Astrocyte of the spinal cord (primary cell): ENCODE measurements at regions not wholly inside any gene's neighbourhood (a gene's known extent, or its start where the extent isn't known, plus 50 kb on each side); places are given as distances from the start of the nearest gene placed in this dataset.

ENCODE experiments used
- DNase-seq: peaks from one replicate; pipeline ENCODE4 v3.0.0; 2011; ENCODE audit warnings: low read depth, low spot score
- H3K4me3 ChIP-seq: 2 replicates; pipeline ENCODE4 v1.5.1; 2011; ENCODE audit warnings: low read depth, mild to moderate bottlenecking, low read length, moderate library complexity
- CTCF ChIP-seq: IDR thresholded peaks from 2 replicates; pipeline ENCODE4 v1.5.1; 2012; ENCODE audit warnings: low read depth, mild to moderate bottlenecking, low read length, inconsistent platforms
- in situ Hi-C: cut with HindIII; loops from 2 replicates; pipeline ENCODE4 v1.10.0; 2017; ENCODE audit warnings: low sequenced_read_pairs

- TF ChIP-seq CTCF = no peak
- no peak for DNase-seq
- no peak overlapping the region for H3K4me3 ChIP-seq
- in situ Hi-C loops = no loop called here
These were observed 119.4 kb downstream of the TMEM18 start for GRCh38 chr2:557635-558301.

GRCh38 chr2:556485-556884 is 120.7 kb downstream of the TMEM18 start:
- in situ Hi-C loops = no loop called here
- no peak for DNase-seq
- H3K4me3 ChIP-seq = no peak overlapping the region
- TF ChIP-seq CTCF = no peak

GRCh38 chr2:555164-555922 is 121.9 kb downstream of the TMEM18 start:
- DNase-seq = peak; percentile 15
- no peak for TF ChIP-seq CTCF
- H3K4me3 ChIP-seq = no peak overlapping the region

GRCh38 chr2:554444-554843 is 122.8 kb downstream of the TMEM18 start:
- H3K4me3 ChIP-seq = no peak overlapping the region
- no peak for DNase-seq
- in situ Hi-C loops = no loop called here
- no peak for TF ChIP-seq CTCF

More at GRCh38 chr2:555164-555922, 121.9 kb downstream of the TMEM18 start:
- in situ Hi-C loops = no loop called here

GRCh38 chr2:552906-553305 is 124.3 kb downstream of the TMEM18 start:
- DNase-seq = no peak
- H3K4me3 ChIP-seq = no peak overlapping the region
- in situ Hi-C loops = no loop called here
- TF ChIP-seq CTCF = no peak

GRCh38 chr2:551621-552020 is 125.6 kb downstream of the TMEM18 start:
- in situ Hi-C loops = no loop called here
- TF ChIP-seq CTCF = no peak
- DNase-seq = no peak

More at GRCh38 chr2:551621-552020, 125.6 kb downstream of the TMEM18 start:
- no peak overlapping the region for H3K4me3 ChIP-seq
